K562 (cell line): ENCODE measurements at regions not wholly inside any gene's neighbourhood (a gene's known extent, or its start where the extent isn't known, plus 50 kb on each side); places are given as distances from the start of the nearest gene placed in this dataset.

Source experiments
- CEBPB ChIP-seq: fragments of 450-650 bp; IDR thresholded peaks from 2 replicates; pipeline ENCODE4 v1.6.1; 2016; ENCODE audit warnings: missing genetic modification characterization, missing compliant biosample characterization
- EZH2 ChIP-seq: IDR thresholded peaks from 2 replicates; pipeline ENCODE4 v1.6.1; 2012; ENCODE audit warnings: low read depth, mild to moderate bottlenecking, inconsistent platforms, low read length, borderline replicate concordance
- GABPB1 ChIP-seq: sonication (generic); formaldehyde crosslinking; IDR thresholded peaks from 2 replicates; pipeline ENCODE4 v1.8.0; 2022; ENCODE audit warnings: mild to moderate bottlenecking, missing genetic modification reagents
- NR3C1 ChIP-seq: sonication (generic); formaldehyde crosslinking; IDR thresholded peaks from 2 replicates; pipeline ENCODE4 v1.8.1; 2022; ENCODE audit warnings: missing genetic modification reagents
- POLR2A ChIP-seq: fragments of 450-650 bp; conservative IDR thresholded peaks from 2 replicates; pipeline ENCODE4 v1.6.1; 2016
- RFX1 ChIP-seq: fragments of 450-650 bp; IDR thresholded peaks from 2 replicates; pipeline ENCODE4 v1.6.1; 2016; ENCODE audit warnings: mild to moderate bottlenecking, moderate library complexity
- SMAD1 ChIP-seq: fragments of 150-350 bp; IDR thresholded peaks from 2 replicates; pipeline ENCODE4 v1.6.1; 2014; ENCODE audit warnings: low read length, low read depth; ENCODE audit not compliant: partially characterized antibody
- SRF ChIP-seq, 2 experiments: fragments of 250-450, 450-650 bp in 1 of 2; sonication (Bioruptor Pico) in 1 of 2; sonication (generic) in 1 of 2; formaldehyde crosslinking; IDR thresholded peaks; 2 replicates each; pipeline versions ENCODE4 v1.5.0 to v1.5.1; 2020 to 2022; ENCODE audit warnings: mild to moderate bottlenecking in 1 of 2, missing genetic modification reagents in 1 of 2
- THRB ChIP-seq: fragments of 450-650 bp; formaldehyde crosslinking; conservative IDR thresholded peaks from 2 replicates; pipeline ENCODE4 v1.4.0; 2022; ENCODE audit warnings: mild to moderate bottlenecking, missing genetic modification characterization
- TRIM28 ChIP-seq: fragments of 450-650 bp; IDR thresholded peaks from 2 replicates; pipeline ENCODE4 v1.6.1; 2017
- ZC3H11A ChIP-seq: IDR thresholded peaks from 2 replicates; pipeline ENCODE4 v1.6.1; 2012; ENCODE audit warnings: low read depth, low read length, improper control_type of control experiment
- TF ChIP-seq, protein P1 (sequence below), 3 experiments: IDR thresholded peaks in 2 of 3; conservative IDR thresholded peaks in 1 of 3; 2 replicates each; pipeline ENCODE4 v1.5.1; 2011 to 2012; ENCODE audit warnings: low read length in 3 of 3, mild to moderate bottlenecking in 3 of 3, control low read depth in 2 of 3, improper control_type of control experiment in 1 of 3, inconsistent platforms in 1 of 3, low read depth in 1 of 3, mixed read lengths in 1 of 3, moderate library complexity in 1 of 3; ENCODE audit not compliant: insufficient read depth in 2 of 3

GRCh38 chr18:24853076-24853475 is 392.6 kb downstream of the HRH4 start:
- TF ChIP-seq NR3C1 (CRISPR knock-in tag) (no peak), RFX1 (no peak), TRIM28 (no peak), EZH2 (no peak), SRF (CRISPR knock-in tag; IDR thresholded peaks at IDR 0.05) (no peak), POLR2A (no peak), GABPB1 (CRISPR knock-in tag) (no peak), CEBPB (tag) (no peak), THRB (CRISPR knock-in tag) (no peak), ZC3H11A (no peak), SMAD1 (no peak)
- TF ChIP-seq, protein P1, sequence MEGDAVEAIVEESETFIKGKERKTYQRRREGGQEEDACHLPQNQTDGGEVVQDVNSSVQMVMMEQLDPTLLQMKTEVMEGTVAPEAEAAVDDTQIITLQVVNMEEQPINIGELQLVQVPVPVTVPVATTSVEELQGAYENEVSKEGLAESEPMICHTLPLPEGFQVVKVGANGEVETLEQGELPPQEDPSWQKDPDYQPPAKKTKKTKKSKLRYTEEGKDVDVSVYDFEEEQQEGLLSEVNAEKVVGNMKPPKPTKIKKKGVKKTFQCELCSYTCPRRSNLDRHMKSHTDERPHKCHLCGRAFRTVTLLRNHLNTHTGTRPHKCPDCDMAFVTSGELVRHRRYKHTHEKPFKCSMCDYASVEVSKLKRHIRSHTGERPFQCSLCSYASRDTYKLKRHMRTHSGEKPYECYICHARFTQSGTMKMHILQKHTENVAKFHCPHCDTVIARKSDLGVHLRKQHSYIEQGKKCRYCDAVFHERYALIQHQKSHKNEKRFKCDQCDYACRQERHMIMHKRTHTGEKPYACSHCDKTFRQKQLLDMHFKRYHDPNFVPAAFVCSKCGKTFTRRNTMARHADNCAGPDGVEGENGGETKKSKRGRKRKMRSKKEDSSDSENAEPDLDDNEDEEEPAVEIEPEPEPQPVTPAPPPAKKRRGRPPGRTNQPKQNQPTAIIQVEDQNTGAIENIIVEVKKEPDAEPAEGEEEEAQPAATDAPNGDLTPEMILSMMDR (IDR thresholded peaks at IDR 0.05 in 2 of 3, conservative IDR thresholded peaks at IDR 0.05 in 1 of 3; ENCODE audit: insufficient read depth in 2 of 3, low read depth in 1 of 3, low read length in 3 of 3), result no peak
